ENCODE measurements at regions not wholly inside any gene's neighbourhood (a gene's known extent, or its start where the extent isn't known, plus 50 kb on each side); places are given as distances from the start of the nearest gene placed in this dataset.

DNA sequence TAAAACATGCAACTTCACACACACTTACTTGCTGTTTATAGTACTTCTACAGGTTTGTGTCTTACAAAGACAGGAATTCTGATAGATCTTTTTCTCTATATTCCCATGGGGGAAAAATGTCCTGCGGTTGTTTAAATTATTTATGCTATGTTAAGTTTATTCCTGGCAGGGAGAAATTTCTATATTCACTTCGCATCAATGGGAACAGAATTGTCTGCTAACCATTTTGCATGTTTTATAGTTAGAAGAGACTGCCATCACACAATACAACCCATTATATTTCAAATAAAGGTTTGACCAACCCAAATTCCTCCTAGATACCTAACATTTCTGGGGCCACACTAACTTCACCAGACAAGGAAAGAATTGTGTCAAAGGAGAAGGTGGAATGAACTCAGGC is 110.0 kb upstream of the PRR16 start:
- Histone ChIP-seq H3K9me3 (peaks cover 6 to 12% of the 10 kb centered on the region in 2 donors), H3K4me3 (no peak overlapping the region), H3K27me3 (no peaks in the 10 kb centered on the region), H3K4me1 (no peaks in the 10 kb centered on the region), H3K27ac (no peak overlapping the region), H3K36me3 (no peaks in the 10 kb centered on the region)
- TF ChIP-seq, protein P1, sequence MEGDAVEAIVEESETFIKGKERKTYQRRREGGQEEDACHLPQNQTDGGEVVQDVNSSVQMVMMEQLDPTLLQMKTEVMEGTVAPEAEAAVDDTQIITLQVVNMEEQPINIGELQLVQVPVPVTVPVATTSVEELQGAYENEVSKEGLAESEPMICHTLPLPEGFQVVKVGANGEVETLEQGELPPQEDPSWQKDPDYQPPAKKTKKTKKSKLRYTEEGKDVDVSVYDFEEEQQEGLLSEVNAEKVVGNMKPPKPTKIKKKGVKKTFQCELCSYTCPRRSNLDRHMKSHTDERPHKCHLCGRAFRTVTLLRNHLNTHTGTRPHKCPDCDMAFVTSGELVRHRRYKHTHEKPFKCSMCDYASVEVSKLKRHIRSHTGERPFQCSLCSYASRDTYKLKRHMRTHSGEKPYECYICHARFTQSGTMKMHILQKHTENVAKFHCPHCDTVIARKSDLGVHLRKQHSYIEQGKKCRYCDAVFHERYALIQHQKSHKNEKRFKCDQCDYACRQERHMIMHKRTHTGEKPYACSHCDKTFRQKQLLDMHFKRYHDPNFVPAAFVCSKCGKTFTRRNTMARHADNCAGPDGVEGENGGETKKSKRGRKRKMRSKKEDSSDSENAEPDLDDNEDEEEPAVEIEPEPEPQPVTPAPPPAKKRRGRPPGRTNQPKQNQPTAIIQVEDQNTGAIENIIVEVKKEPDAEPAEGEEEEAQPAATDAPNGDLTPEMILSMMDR (IDR thresholded peaks at IDR 0.05) = no peak
- TF ChIP-seq POLR2AphosphoS5 (IDR thresholded peaks at IDR 0.05) (no peak), POLR2A (IDR thresholded peaks at IDR 0.05) (no peak)
- DNase-seq (ENCODE audit: low spot score in 2 of 2) = no peak
- intact Hi-C loops (cut with DNase I; ENCODE audit: low total_unique reads) = no loop called here

- H3K36me3 ChIP-seq = no peaks in the 10 kb centered on the region
- H3K27ac ChIP-seq = no peak overlapping the region
- no peak overlapping the region for H3K4me3 ChIP-seq
- no peak for DNase-seq (ENCODE audit: low spot score in 2 of 2)
- H3K9me3 ChIP-seq = no peaks in the 10 kb centered on the region
- intact Hi-C loops (cut with DNase I; ENCODE audit: low total_unique reads) = no loop called here
- TF ChIP-seq, protein P1 (IDR thresholded peaks at IDR 0.05) = no peak
- TF ChIP-seq POLR2AphosphoS5 (IDR thresholded peaks at IDR 0.05) (no peak), POLR2A (IDR thresholded peaks at IDR 0.05) (no peak)
- no peaks in the 10 kb centered on the region for H3K4me1 ChIP-seq
- H3K27me3 ChIP-seq = no peaks in the 10 kb centered on the region
These were observed 105.2 kb upstream of the PRR16 start for GRCh38 chr5:120358949-120359348.

DNA sequence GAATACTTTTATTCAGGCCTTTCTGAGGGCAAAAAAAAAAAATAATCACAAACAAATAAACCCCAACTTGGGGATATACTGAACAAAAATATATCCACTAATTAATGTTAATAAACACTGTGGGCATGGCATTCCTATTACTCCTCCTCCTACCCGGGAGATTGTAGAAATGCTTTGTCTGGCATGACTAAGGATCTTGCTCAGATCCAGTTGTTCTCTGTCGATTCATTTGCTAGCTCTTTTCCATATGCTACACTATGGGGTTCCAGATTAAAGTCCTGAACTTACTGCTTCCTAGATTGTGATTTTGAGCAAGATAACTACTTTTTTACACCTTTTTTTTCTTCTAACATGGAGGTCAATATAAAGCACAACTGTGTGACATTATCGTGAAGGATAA is 102.2 kb upstream of the PRR16 start:
- TF ChIP-seq POLR2AphosphoS5 (IDR thresholded peaks at IDR 0.05) = no peak
- TF ChIP-seq POLR2A (IDR thresholded peaks at IDR 0.05) = no peak
- TF ChIP-seq, protein P1 (IDR thresholded peaks at IDR 0.05) = no peak
- no peak for DNase-seq (ENCODE audit: low spot score in 2 of 2)
- Histone ChIP-seq H3K27me3 (no peaks in the 10 kb centered on the region), H3K4me3 (no peak overlapping the region), H3K36me3 (no peaks in the 10 kb centered on the region), H3K27ac (no peak overlapping the region), H3K9me3 (no peaks in the 10 kb centered on the region), H3K4me1 (no peaks in the 10 kb centered on the region)
- intact Hi-C loops (cut with DNase I; ENCODE audit: low total_unique reads) = no loop called here

DNA sequence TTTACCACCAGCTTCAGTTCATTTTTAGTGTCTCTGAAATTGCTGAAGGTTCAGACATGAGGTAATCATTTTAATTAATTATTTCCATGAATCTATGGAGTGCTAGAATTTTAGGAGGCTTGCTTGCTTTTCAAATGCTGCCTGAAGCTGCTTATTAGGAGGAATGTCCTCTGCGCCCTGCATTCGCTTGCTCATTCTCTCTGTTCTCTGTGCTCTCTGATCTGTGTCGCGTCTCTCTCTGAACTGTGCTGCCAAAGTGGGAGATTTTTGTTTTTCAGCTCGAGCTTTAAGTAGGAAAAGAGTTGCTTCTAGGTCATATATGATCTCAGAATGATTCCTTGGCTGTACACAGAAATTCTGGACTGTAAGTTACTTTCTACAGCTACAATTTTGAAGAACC is 101.7 kb upstream of the PRR16 start:
- H3K9me3 ChIP-seq = no peaks in the 10 kb centered on the region

GRCh38 chr5:120365656-120366446 is 98.2 kb upstream of the PRR16 start:
- H3K27ac ChIP-seq = no peak overlapping the region

More for the DNA sequence above, 101.7 kb upstream of the PRR16 start:
- TF ChIP-seq POLR2AphosphoS5 (IDR thresholded peaks at IDR 0.05) = no peak
- TF ChIP-seq, protein P1 (IDR thresholded peaks at IDR 0.05) = no peak
- no peak for TF ChIP-seq POLR2A (IDR thresholded peaks at IDR 0.05)
- no peaks in the 10 kb centered on the region for H3K27me3 ChIP-seq
- H3K36me3 ChIP-seq = no peaks in the 10 kb centered on the region
- no peak overlapping the region for H3K27ac ChIP-seq
- no peak overlapping the region for H3K4me3 ChIP-seq
- no peak for DNase-seq (ENCODE audit: low spot score in 2 of 2)
- intact Hi-C loops (cut with DNase I; ENCODE audit: low total_unique reads) = no loop called here
- no peaks in the 10 kb centered on the region for H3K4me1 ChIP-seq

More at GRCh38 chr5:120365656-120366446, 98.2 kb upstream of the PRR16 start:
- Histone ChIP-seq H3K4me1 (no peaks in the 10 kb centered on the region), H3K27me3 (no peaks in the 10 kb centered on the region), H3K9me3 (no peaks in the 10 kb centered on the region), H3K36me3 (no peaks in the 10 kb centered on the region), H3K4me3 (no peak overlapping the region)
- intact Hi-C loops (cut with DNase I; ENCODE audit: low total_unique reads) = no loop called here
- DNase-seq (ENCODE audit: low spot score in 2 of 2) = no peak
- no peak for TF ChIP-seq POLR2AphosphoS5 (IDR thresholded peaks at IDR 0.05)
